ENCODE measurements at regions not wholly inside any gene's neighbourhood (a gene's known extent, or its start where the extent isn't known, plus 50 kb on each side); places are given as distances from the start of the nearest gene placed in this dataset.

- TF ChIP-seq CTCF (IDR thresholded peaks at IDR 0.05) (no peak), POLR2A (IDR thresholded peaks at IDR 0.05) (no peak), POLR2AphosphoS5 (IDR thresholded peaks at IDR 0.05) (no peak)
Observed at GRCh38 chr7:145729691-145730090, 386.9 kb upstream of the CNTNAP2 start.

Measured in breast epithelium (tissue), 3 donors.